ES-I3 (cell line): ENCODE measurements at regions not wholly inside any gene's neighbourhood (a gene's known extent, or its start where the extent isn't known, plus 50 kb on each side); places are given as distances from the start of the nearest gene placed in this dataset.

Experiments
- H3K36me3 ChIP-seq: 2 replicates; pipeline ENCODE4 v1.6.1; 2013; ENCODE audit warnings: mild to moderate bottlenecking, low read length, control low read depth, moderate library complexity; ENCODE audit not compliant: insufficient read depth
- H3K4me1 ChIP-seq: 2 replicates; pipeline ENCODE4 v1.6.1; 2013; ENCODE audit warnings: mild to moderate bottlenecking, control low read depth, low read length; ENCODE audit not compliant: insufficient read depth
- H3K9ac ChIP-seq: 2 replicates; pipeline ENCODE4 v1.6.1; 2013; ENCODE audit warnings: low read depth, mild to moderate bottlenecking, low read length, moderate library complexity
- H3K9me3 ChIP-seq: 2 replicates; pipeline ENCODE4 v1.6.1; 2013; ENCODE audit warnings: mild to moderate bottlenecking, low read length, moderate library complexity; ENCODE audit not compliant: control insufficient read depth, insufficient read depth

DNA sequence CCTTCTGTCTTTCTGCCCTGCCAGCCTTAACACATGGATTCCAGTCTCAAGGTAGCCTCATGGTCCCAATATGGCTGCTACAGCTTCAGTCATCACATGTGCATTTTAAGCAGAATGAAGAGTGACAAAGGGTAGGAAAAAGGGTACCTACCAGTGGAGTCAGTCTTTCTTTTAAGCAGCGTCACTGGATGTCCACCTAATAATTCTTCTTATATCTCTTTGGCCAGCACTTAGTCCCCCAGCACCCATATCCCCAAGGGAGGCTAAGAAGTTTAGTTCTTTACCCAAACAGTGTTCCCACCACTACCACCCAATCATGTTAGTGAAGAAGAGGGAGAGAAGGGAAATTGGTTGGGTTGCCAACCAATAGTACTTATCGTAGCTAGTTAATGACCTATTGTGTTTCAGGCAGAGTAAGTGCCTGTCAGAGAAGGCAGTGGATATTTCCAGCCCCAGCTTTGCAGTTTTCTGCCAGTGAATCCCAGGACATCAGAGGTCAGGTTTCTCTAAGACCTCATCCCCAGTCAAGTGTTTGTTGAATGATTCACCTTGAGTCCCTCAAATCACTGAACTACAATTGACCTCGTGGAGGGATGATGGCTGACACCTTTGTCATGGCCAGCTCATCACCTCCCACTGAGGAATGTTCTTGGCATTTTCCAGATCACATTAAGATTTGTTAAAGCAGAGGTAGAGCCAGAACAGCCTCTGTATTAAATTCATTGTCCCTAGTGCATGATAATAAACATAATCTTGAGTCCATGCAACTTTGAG, 250.9 kb upstream of the CRY1 start:
- Histone ChIP-seq H3K4me1 (no peaks in the 10 kb centered on the region), H3K36me3 (no peaks in the 10 kb centered on the region), H3K9me3 (no peaks in the 10 kb centered on the region), H3K9ac (no peak overlapping the region)

DNA sequence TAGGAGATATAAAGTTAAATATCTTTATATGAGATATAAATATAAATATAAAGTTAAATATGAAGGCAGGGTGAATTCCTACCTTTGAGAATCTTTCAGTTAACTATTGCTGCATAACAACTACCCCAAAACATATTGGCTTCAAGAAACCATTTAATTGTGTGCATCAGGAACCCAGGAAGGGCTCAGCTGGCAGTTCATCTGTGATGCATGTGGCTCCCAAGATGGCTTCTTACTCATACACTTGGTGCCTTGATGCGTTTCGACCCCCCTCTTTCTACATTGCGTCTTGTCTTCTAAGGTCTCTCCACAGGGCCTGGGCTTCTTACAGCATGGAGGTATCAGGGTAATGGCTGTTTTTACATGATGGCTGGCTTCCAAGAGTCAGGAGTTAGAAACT, 253.9 kb upstream of the CRY1 start:
- no peak overlapping the region for H3K9ac ChIP-seq
- H3K4me1 ChIP-seq: no peaks in the 10 kb centered on the region
- H3K36me3 ChIP-seq: no peaks in the 10 kb centered on the region
- no peaks in the 10 kb centered on the region for H3K9me3 ChIP-seq

DNA sequence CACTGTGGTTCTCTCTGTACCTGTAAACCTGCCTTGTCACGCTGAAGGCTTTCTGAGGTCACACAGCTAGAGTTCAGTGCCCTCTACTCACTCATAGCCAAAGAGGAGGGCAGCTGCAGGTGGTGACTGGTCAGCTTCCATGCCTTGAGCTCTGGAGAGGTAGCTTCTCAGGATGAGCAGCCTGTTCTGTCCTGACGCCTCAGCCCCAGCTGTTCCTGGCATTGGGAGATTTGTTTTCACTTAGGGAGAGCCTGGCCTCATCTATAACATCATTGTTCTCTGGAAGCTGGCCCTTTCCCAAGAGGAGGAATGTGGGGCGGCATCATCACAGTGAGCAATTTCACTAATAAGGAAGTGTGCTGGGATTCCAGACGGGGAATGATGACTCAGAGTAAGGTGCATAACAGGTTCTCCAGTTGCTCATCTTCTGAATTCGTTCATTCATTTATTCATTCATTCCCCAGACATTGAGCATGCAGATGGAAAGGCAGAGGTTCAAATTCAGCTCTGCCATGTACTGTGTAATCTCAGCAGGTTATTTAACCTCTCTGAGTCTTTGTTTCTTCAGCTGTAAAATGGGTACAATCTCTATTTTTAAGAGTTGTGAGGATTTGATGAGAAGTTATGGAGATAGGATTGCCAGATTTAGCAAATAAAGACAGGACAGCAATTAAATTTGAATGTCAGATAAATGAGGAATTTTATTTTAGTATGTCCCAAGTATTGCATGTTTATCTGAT, 255.8 kb upstream of the CRY1 start:
- Histone ChIP-seq H3K9me3 (0 out of 2 replicates have a peak, but pooled peaks cover 2% of the 10 kb centered on the region), H3K36me3 (no peaks in the 10 kb centered on the region), H3K9ac (no peak overlapping the region), H3K4me1 (no peaks in the 10 kb centered on the region)

DNA sequence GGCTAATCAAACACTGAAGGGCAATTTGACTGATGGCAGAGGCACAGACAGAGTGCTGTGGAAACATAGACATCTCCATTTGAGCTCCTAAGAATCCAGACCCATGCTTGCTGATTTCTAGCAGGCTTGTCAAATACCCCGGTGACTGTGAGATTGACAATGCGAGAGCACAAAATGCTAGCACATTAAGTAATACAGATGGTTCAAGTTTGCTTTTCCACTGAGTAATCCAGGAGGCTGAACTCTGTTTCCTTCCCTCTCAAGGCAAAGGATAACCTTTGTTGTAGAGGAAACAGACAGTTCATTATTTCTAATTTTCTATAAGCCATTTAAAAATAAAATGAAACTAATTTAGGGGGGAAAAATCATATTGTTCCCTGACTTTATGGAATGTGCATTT, 256.5 kb upstream of the CRY1 start:
- H3K4me1 ChIP-seq: no peaks in the 10 kb centered on the region

DNA sequence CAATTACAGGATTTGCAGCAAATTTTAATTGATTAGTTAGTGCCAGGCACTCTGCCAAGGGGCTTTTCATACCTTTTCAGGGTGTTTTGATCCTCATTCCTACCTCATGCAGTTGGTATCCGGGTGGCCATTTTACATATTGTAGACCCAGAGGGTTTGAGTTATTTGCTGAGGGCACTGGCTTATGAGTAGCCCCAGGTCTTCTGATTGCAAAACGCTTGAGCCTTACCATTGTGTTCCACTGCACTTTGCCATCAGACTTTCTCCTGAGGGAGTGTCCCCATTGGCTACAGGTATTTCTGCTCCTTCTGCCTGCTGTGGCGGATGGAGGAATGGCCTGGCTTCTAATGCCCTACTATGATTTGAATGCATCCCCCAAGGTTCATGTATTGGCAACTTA, 257.8 kb upstream of the CRY1 start:
- no peaks in the 10 kb centered on the region for H3K4me1 ChIP-seq
- H3K9me3 ChIP-seq: 0 out of 2 replicates have a peak, but pooled peaks cover 2% of the 10 kb centered on the region
- no peaks in the 10 kb centered on the region for H3K36me3 ChIP-seq
- no peak overlapping the region for H3K9ac ChIP-seq

More for the DNA sequence above, 256.5 kb upstream of the CRY1 start:
- Histone ChIP-seq H3K9me3 (0 out of 2 replicates have a peak, but pooled peaks cover 2% of the 10 kb centered on the region), H3K9ac (no peak overlapping the region), H3K36me3 (no peaks in the 10 kb centered on the region)

DNA sequence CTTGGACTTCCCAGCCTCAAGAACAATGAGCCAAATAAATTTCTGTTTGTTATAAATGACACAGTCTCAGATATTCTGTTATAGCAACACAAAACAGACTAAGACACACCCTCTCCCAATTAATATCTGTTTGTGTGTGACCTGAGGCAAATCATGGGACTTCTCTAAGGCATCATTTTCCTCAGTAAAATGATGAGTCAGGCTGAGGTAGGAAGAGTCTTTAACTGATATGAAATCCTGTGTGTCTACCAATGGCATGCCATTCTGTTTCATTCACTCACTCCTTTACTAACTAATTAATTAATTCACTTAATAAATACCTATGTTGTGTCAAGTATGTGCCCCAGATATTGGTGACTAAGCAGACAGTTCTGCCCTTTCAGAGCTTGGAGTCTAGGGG, 258.4 kb upstream of the CRY1 start:
- 0 out of 2 replicates have a peak, but pooled peaks cover 2% of the 10 kb centered on the region for H3K9me3 ChIP-seq
- H3K36me3 ChIP-seq: no peaks in the 10 kb centered on the region
- no peaks in the 10 kb centered on the region for H3K4me1 ChIP-seq
- no peak overlapping the region for H3K9ac ChIP-seq

DNA sequence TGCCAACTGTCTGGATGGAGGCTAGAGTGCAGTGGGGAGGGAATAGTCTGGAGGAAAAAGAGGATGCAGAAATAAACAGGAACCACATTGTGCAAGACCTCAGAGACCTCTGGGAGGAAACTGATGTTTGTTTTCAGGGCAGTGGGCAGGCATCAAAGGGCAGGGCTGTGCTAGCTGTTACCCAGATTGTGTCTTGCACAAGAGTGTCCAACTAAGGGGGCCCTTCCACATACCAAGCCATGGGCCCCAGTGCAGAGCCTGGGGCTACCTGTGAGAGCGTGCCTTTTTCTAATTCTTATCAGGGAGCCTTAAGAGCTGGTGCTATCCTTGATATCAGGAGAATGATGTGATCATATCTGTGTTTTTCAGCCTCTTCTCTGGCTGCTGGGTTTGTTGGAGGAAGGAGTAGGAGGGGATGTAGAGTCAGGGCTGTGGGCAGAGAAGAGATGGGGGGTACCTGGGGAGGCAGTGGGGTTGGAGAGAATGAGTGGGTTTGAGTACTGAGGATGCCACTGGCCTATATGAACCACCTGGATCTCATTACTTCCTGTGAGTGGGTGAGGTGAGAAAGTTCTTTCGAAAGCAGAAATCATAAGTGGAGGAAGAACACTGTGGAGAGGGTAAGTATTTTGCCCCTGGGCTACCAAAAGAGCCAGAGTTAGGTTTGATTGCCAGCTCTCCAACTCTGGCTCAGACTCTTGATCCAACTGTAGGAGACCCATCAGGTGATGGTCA, 259.2 kb upstream of the CRY1 start:
- Histone ChIP-seq H3K36me3 (no peaks in the 10 kb centered on the region), H3K9ac (no peak overlapping the region), H3K9me3 (0 out of 2 replicates have a peak, but pooled peaks cover 2% of the 10 kb centered on the region), H3K4me1 (no peaks in the 10 kb centered on the region)

DNA sequence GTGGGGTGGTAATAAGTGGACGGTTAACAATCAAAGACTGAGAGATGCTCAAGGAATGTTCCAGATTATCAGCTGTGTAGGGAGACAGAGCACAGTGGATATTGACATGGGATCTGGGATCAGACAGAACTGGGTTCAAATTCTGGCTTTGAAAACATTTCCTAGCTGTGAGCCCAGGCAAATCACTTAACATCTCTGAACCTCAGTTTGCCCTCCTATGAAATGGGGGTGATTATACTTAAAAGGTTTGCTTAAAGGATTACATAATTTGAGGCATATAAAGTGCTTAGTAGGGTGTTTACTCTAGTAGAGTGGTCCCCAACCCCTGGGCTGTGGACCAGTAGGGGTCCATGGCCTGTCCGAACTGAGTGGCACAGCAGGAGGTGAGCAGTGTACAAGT, 260.0 kb upstream of the CRY1 start:
- H3K9me3 ChIP-seq: 0 out of 2 replicates have a peak, but pooled peaks cover 2% of the 10 kb centered on the region
- no peaks in the 10 kb centered on the region for H3K4me1 ChIP-seq
- H3K36me3 ChIP-seq: no peaks in the 10 kb centered on the region
- H3K9ac ChIP-seq: no peak overlapping the region

DNA sequence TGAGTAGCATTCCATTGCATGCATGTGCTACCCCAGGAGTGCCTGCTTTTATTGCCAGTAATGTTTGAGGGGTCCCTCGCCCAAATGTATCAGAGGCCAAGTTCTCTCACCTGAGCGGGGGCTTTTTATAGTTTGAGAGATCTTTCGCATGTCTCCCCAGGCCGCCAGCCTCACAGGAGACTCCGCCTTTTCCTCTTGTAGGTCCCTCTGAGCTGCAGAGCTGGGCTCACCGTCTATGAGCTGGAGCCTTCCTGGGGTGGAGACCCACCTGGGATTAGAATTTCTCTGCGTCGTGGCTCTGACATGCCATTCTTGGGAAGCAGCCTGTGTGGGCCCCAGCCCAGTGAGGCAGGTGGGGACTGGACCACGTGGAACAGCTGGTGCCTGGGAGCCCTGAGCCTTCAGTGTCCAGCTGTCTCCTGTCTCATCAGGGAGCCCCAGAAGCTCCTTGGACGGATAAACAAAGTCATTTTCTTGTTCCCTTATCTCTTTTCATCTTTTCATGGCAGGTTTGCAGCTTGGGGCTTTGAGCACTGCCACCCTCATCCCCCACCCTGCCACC, 261.7 kb upstream of the CRY1 start:
- 0 out of 2 replicates have a peak, but pooled peaks cover 2% of the 10 kb centered on the region for H3K9me3 ChIP-seq
- no peak overlapping the region for H3K9ac ChIP-seq
- no peaks in the 10 kb centered on the region for H3K36me3 ChIP-seq
- no peaks in the 10 kb centered on the region for H3K4me1 ChIP-seq

DNA sequence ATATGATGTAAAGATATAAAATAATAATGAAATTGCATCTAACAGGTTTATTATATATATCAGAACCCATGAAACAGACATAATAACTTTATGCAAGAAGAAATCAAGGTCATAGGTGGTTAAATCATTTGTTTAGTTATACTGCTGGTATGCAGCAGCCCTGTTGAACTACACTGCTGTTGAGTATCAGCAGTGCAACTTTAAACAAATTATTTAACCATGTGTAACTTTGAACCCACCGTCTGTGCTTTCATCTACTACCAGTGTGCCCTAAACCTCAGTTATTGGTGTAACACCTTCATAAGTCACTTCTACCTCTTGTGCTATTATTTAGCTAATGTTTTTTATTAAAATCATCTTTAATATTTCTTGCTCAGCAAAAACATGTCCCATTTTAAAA, 262.3 kb upstream of the CRY1 start:
- H3K36me3 ChIP-seq: no peaks in the 10 kb centered on the region
- no peaks in the 10 kb centered on the region for H3K4me1 ChIP-seq
- no peak overlapping the region for H3K9ac ChIP-seq
- 0 out of 2 replicates have a peak, but pooled peaks cover 2% of the 10 kb centered on the region for H3K9me3 ChIP-seq

DNA sequence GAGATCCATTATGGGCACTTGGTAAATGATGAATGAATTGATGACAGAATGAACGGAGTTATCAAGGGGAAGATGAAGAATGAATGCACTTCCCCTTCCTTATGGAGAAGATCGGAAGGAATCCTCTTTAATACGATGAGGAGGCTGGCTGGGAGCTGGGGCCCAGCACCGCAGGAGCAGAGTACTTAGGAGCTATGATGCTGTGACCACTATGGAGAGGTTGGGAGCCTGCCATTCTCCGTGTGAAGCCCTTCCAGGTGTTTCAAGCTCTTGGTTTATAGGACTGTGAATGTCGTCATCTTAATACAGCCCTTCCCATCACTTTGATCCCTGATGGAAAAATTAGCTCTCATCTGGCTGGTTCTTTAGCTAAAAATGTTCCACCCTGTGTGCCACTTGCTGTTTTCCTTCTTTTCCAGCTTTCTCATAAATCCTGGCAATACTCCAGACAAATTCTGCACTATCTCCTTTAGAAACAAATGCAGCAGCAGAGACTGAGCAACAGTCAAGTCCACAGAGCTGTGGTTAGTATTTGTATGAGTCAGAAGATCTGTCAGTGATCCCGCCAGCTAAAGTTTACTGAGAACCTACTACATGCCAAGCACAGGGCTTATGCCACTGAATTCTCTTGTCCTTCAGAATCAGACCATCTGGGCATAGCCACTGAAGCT, 263.1 kb upstream of the CRY1 start:
- Histone ChIP-seq H3K9me3 (0 out of 2 replicates have a peak, but pooled peaks cover 2% of the 10 kb centered on the region), H3K9ac (no peak overlapping the region), H3K36me3 (no peaks in the 10 kb centered on the region), H3K4me1 (no peaks in the 10 kb centered on the region)

DNA sequence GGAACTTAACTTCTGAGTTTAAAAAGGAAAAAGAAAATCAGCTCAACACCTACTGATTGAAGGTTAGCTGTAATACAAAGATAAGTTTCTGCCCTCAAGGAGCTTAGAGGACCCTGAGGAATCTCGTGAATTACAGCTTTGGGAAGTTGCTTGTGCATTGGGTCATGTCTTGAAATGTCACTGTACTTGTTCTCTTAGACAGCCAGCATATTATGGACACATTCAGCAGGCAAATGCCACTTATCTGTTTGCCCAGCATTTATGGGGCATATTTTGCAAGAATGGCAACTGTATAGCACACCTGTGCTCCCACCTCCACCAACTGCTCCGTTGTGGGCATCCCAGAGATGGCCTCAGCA, 263.6 kb upstream of the CRY1 start:
- Histone ChIP-seq H3K9ac (no peak overlapping the region), H3K9me3 (0 out of 2 replicates have a peak, but pooled peaks cover 2% of the 10 kb centered on the region), H3K4me1 (no peaks in the 10 kb centered on the region), H3K36me3 (no peaks in the 10 kb centered on the region)

DNA sequence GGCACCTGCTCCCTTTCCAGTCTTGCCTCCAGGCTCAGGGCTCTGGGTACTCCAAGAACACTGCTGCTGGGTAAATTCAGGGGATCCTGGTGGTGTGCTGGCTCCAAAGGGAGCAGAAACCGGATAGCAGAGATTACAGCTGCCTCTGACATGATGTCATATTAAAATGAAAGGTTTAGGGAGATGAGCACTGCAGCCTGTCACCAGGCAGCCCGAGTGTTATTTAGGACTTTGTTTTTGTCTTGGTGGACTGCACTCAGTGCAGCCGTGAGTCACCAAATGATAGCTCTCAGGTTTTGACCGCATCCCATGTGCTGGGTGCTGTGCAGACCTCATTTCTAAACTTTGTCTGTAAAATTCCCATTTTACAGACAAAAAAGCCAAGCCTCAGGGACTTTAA, 266.0 kb upstream of the CRY1 start:
- Histone ChIP-seq H3K36me3 (no peaks in the 10 kb centered on the region), H3K9ac (no peak overlapping the region), H3K4me1 (no peaks in the 10 kb centered on the region), H3K9me3 (no peaks in the 10 kb centered on the region)

DNA sequence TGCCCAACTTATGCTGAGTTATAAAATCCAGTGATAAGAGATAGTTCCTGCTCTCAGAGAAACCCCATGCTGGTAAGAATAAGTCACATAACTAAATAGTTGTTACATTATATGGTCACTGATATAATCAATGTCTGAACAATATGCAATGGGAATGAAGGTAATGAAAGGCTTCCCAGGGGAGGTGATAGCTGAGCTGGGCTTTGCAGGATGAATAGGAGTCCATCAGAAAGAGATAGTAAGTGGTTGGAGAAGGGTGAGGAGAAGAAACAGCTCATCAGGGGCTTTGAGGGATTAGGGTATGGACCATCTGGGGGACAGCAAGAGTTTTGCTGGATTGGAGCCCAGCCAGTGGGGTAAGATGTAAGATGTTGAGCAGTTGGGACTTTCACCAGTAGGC, 266.7 kb upstream of the CRY1 start:
- no peaks in the 10 kb centered on the region for H3K9me3 ChIP-seq
- no peak overlapping the region for H3K9ac ChIP-seq
- H3K4me1 ChIP-seq: no peaks in the 10 kb centered on the region
- no peaks in the 10 kb centered on the region for H3K36me3 ChIP-seq
